Fibroblast of skin of left biceps (primary cell): ENCODE measurements at regions not wholly inside any gene's neighbourhood (a gene's known extent, or its start where the extent isn't known, plus 50 kb on each side); places are given as distances from the start of the nearest gene placed in this dataset.

Experiments
- DNase-seq, 2 experiments: peaks; one replicate each; pipeline ENCODE4 v3.0.0-alpha.2; 2013; ENCODE audit warnings: low read depth in 2 of 2

GRCh38 chr4:183852910-183853547 is 52.1 kb upstream of the STOX2 start:
- no peak for DNase-seq

DNA sequence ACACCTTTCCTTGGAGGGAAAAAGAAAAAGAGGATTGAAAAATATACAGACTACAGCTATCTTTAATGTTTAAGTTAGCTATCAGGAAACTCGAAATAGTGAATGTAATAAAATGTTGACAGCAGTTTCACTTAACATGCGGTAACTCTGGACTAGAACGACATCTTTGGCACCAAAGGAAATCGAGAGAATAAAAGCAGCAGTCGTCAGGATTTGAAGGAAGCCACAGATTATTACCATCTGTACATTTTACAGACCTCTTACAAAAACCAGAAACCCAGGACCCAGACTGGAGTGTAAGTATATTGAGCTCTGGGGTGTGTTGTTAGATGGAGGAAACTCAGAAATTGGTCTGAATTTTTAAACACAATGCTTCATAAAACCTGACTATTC is 51.6 kb upstream of the STOX2 start:
- no peak for DNase-seq
